GM12864 (cell line): ENCODE measurements at regions not wholly inside any gene's neighbourhood (a gene's known extent, or its start where the extent isn't known, plus 50 kb on each side); places are given as distances from the start of the nearest gene placed in this dataset.

Source experiments
- DNase-seq: peaks from one replicate; pipeline ENCODE4 v3.0.0-alpha.2; 2011; ENCODE audit warnings: low read depth
- H3K4me3 ChIP-seq: 2 replicates; pipeline ENCODE4 v1.5.1; 2011; ENCODE audit warnings: mild to moderate bottlenecking, low read depth, low read length, control low read depth
- CTCF ChIP-seq: IDR thresholded peaks from 2 replicates; pipeline ENCODE4 v1.5.1; 2011; ENCODE audit warnings: low read depth, mild to moderate bottlenecking, moderate library complexity, low read length, control low read depth, inconsistent platforms; ENCODE audit errors: missing control alignments

- no peak overlapping the region for H3K4me3 ChIP-seq
- no peak for TF ChIP-seq CTCF
- DNase-seq: no peak
Observed at GRCh38 chr14:66240105-66240504, 246.1 kb upstream of the CCDC196 start.

GRCh38 chr14:66242001-66242400 is 244.2 kb upstream of the CCDC196 start:
- DNase-seq: no peak
- no peak overlapping the region for H3K4me3 ChIP-seq
- TF ChIP-seq CTCF: no peak

DNA sequence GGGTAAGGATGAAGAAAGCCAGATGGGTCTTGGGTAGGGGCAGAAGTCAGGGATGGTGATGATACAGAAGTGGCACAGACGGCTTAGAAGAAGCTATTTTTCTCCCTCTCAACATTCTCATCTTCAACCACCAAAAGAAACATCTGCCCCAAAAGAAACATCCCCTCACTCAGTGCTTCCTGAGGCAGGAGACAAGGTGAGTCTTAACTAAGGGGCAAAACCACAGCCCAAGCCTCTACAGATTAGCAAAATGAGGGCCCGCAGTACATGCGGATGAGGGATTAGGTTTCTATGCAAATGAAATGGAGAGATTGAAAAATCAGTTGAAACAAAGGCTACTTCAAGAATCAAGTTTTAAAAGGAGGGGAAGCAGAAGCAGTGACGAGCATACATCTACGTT is 241.3 kb upstream of the CCDC196 start:
- H3K4me3 ChIP-seq: no peak overlapping the region
- DNase-seq: no peak
- TF ChIP-seq CTCF: no peak

DNA sequence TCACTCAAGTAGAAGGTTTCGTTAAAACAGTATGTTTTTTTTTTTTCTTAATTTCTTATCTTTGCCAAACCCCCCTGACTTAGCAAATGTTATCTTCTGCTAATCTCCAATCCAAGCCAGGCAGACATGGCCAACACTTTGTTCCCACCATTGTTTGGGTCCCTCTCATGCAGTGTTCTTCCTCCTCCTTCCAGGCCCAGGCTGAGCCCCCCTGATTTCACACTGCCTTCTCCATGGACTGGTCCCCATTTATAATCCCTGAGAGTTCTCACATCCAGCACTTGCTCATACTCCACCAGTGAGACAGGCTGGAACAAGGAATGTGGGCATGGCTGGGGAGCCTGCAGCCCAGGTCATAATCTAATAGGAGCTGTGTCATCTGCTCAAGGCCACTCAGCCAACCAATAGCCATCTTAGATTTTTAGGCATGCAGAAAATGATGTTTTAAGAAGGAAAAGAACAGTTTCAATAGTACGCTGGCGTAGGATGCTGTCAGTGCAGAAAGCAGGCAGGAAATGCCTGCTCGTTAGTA is 238.4 kb upstream of the CCDC196 start:
- DNase-seq: no peak
- no peak overlapping the region for H3K4me3 ChIP-seq
- TF ChIP-seq CTCF: no peak

DNA sequence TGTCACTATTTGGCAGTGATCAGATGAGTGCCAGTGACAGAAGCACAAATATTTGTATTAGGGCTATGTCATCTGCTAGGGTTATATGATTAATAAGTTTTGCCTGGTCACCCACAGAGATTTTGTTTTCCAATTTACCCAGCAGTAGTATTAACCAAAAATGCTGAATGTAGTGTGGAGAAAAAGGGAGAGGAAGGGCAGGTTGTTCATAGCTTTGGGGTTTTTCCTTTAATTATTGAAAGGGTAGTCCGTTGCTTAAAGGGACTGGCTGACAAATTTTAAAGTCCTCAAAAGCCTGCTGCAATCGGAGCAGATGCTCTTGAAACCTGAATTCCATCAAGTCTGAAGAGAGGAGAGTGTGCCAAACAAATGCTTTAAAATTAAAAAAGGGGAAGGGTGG is 237.9 kb upstream of the CCDC196 start:
- no peak for TF ChIP-seq CTCF
- DNase-seq: no peak
- no peak overlapping the region for H3K4me3 ChIP-seq

GRCh38 chr14:66249544-66249943 is 236.6 kb upstream of the CCDC196 start:
- DNase-seq: no peak
- no peak overlapping the region for H3K4me3 ChIP-seq
- no peak for TF ChIP-seq CTCF

DNA sequence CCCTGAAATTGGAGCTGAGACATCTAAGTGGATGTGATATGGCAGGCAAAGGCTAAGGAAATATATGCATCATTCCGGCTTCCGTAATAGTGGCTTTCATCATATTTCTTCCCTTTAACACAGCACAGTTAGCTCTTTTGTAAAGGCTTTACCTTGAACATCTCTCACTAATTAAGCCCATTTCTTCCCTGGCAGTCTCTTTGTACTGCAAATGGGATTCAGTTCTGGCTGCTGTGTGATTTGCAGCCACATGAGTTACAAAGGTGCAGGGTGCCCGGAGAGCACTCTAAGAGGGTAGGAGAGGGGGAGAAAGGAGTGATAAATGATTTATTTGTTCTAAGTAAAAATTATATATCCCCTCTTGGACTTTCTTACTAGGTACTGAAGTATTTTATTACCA is 232.1 kb upstream of the CCDC196 start:
- no peak for TF ChIP-seq CTCF
- H3K4me3 ChIP-seq: no peak overlapping the region
- no peak for DNase-seq
